Transverse colon (tissue), 4 donors: ENCODE measurements at regions not wholly inside any gene's neighbourhood (a gene's known extent, or its start where the extent isn't known, plus 50 kb on each side); places are given as distances from the start of the nearest gene placed in this dataset.

Source experiments
- DNase-seq: peaks from one replicate; pipeline ENCODE4 v3.0.0-alpha.2; 2019
- H3K27ac ChIP-seq, 4 donors: fragments of 200-600 bp; sonication (generic); 2 replicates each; pipeline ENCODE4 v1.5.1; 2016 to 2018; ENCODE audit warnings: inconsistent platforms in 4 of 4
- H3K27me3 ChIP-seq: fragments of 200-600 bp; sonication (generic); 2 replicates; pipeline ENCODE4 v1.5.1; 2017; ENCODE audit warnings: inconsistent platforms
- H3K36me3 ChIP-seq, 4 donors: fragments of 200-600 bp; sonication (generic); 2 replicates each; pipeline ENCODE4 v1.5.1; 2017 to 2019; ENCODE audit warnings: inconsistent platforms in 4 of 4
- H3K4me1 ChIP-seq, 4 donors: fragments of 200-600 bp; sonication (generic); 2 replicates each; pipeline ENCODE4 v1.5.1; 2017 to 2020; ENCODE audit warnings: inconsistent platforms in 4 of 4
- H3K4me3 ChIP-seq, 4 donors: fragments of 200-600 bp; sonication (generic); 1 replicate in 1 of 4; 2 replicates in 3 of 4; pipeline versions ENCODE4 v1.5.1 to v1.6.1; 2017 to 2019; ENCODE audit warnings: inconsistent platforms in 4 of 4
- H3K9me3 ChIP-seq, 2 donors: fragments of 200-600 bp; sonication (generic); 2 replicates each; pipeline ENCODE4 v1.5.1; 2017 to 2019; ENCODE audit warnings: inconsistent platforms in 2 of 2
- EP300 ChIP-seq: sonication (generic); formaldehyde crosslinking; IDR thresholded peaks from one replicate; pipeline ENCODE4 v1.6.1; 2017; ENCODE audit warnings: antibody characterized with exemption, low read depth
- POLR2A ChIP-seq: fragments of 450-650 bp; IDR thresholded peaks from one replicate; pipeline ENCODE4 v1.6.1; 2016; ENCODE audit warnings: antibody characterized with exemption, mild to moderate bottlenecking, moderate library complexity
- POLR2AphosphoS5 ChIP-seq, 3 donors: sonication (generic); formaldehyde crosslinking; IDR thresholded peaks; one replicate each; pipeline ENCODE4 v1.6.1; 2016; ENCODE audit warnings: antibody characterized with exemption in 3 of 3
- WGBS, 2 donors: methylation state at CpG; one replicate each; pipeline ENCODE4 v1.1.5; 2018; ENCODE audit warnings: low coverage in 1 of 2; 5-methylcytosine and 5-hydroxymethylcytosine counted together
- in situ Hi-C, 4 donors: fragments of 200-750 bp; cut with MboI; loops; one replicate each; pipeline versions ENCODE4 v1.15.0 to v1.15.1; 2017; ENCODE audit warnings: low sequenced_read_pairs in 3 of 4, low pct_ligation_motif_present in 1 of 4, low pct_unique_long_range_greater_than_20kb in 1 of 4
- intact Hi-C: fragments of 100-400 bp; cut with DNase I; formaldehyde crosslinking; loops from one replicate; pipeline ENCODE4 v1.15.1; 2023; ENCODE audit warnings: low total_unique reads
- TF ChIP-seq, protein P1 (sequence below), 5 experiments: fragments of 200-600 bp in 3 of 5; fragments of 450-650 bp in 2 of 5; sonication (generic) in 3 of 5; IDR thresholded peaks; 1 replicate in 2 of 5; 2 replicates in 3 of 5; pipeline ENCODE4 v1.5.1; 2016 to 2017; ENCODE audit warnings: antibody characterized with exemption in 5 of 5, inconsistent platforms in 3 of 5, mild to moderate bottlenecking in 2 of 5, moderate library complexity in 1 of 5

DNA sequence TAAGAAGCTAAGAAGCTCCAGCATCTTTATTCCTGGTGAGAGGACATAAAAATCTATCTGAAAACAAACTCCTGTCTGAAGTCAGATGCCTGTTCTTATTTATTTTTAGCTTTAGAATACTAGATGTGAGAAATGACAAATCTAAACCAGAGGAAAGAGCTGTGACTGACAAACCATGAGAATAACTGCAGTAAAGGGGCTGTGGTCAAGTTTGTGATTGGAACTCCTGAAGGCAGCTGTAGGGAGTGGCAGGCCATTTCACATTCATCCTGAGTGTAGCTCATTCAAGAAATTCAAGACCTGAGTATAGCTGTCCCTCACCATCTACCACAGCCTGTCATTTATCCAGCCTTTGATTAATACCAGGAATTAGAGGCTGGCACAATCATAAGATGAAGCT, 718.8 kb downstream of the BRINP1 start:
- Histone ChIP-seq H3K4me1 (no peaks in the 10 kb centered on the region), H3K36me3 (no peaks in the 10 kb centered on the region), H3K27ac (no peak overlapping the region), H3K9me3 (peaks cover 3 to 7% of the 10 kb centered on the region in 2 donors), H3K4me3 (no peak overlapping the region), H3K27me3 (no peaks in the 10 kb centered on the region)
- in situ Hi-C loops = no loop called here
- intact Hi-C loops = no loop called here
- TF ChIP-seq POLR2A (no peak), POLR2AphosphoS5 (IDR thresholded peaks at IDR 0.05) (no peak)
- TF ChIP-seq, protein P1, sequence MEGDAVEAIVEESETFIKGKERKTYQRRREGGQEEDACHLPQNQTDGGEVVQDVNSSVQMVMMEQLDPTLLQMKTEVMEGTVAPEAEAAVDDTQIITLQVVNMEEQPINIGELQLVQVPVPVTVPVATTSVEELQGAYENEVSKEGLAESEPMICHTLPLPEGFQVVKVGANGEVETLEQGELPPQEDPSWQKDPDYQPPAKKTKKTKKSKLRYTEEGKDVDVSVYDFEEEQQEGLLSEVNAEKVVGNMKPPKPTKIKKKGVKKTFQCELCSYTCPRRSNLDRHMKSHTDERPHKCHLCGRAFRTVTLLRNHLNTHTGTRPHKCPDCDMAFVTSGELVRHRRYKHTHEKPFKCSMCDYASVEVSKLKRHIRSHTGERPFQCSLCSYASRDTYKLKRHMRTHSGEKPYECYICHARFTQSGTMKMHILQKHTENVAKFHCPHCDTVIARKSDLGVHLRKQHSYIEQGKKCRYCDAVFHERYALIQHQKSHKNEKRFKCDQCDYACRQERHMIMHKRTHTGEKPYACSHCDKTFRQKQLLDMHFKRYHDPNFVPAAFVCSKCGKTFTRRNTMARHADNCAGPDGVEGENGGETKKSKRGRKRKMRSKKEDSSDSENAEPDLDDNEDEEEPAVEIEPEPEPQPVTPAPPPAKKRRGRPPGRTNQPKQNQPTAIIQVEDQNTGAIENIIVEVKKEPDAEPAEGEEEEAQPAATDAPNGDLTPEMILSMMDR (IDR thresholded peaks at IDR 0.05) = no peak
- DNase-seq = no peak

DNA sequence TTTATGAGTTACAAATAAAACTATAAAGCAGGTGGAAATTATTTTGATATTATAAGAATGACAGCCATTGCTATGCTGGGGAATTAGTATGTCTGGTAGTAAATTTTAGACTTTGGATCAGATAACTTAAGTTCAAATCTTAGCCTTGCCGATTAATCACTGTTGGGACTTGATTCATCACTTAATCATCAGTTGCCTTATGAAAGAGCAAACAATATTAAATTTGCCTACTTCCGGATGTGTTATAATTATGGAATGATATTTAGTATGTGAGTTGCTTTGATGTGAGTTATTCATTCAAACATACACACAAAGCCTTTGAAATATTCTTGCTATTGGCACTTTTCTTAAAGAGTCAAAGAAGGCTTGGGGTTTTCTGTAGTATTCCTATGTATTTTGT, 717.7 kb downstream of the BRINP1 start:
- Histone ChIP-seq H3K36me3 (no peaks in the 10 kb centered on the region), H3K9me3 (no peaks in the 10 kb centered on the region), H3K27me3 (no peaks in the 10 kb centered on the region), H3K4me3 (no peak overlapping the region), H3K4me1 (no peaks in the 10 kb centered on the region), H3K27ac (no peak overlapping the region)
- in situ Hi-C loops = no loop called here
- 59 to 64% methylated on average over 2 of the region's 2 CpGs for WGBS, 2 donors
- DNase-seq = no peak
- no peak for TF ChIP-seq POLR2A
- no peak for TF ChIP-seq POLR2AphosphoS5 (IDR thresholded peaks at IDR 0.05)
- no peak for TF ChIP-seq EP300
- TF ChIP-seq, protein P1 (IDR thresholded peaks at IDR 0.05) = no peak
- intact Hi-C loops = no loop called here

DNA sequence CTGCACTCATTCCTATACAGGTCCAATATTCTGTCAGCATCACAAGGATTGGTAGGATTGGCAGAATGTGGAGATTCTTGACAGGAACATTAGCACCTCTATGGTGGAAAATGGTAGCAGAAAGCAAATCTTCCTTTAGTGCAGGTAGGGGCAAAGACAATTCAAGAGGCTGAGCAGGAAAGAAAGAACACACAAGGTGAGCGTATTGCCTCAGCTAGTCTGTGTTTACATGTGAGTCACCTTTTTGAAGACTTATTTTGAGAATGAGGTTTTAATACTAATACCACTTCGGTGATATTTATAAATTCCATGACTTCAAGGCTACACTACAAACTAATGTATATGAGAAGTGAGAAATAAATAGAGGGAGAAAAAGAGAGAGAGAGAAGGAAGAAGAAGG, 717.0 kb downstream of the BRINP1 start:
- WGBS, 2 donors = 56 to 65% methylated on average over 2 of the region's 2 CpGs
- intact Hi-C loops = no loop called here
- Histone ChIP-seq H3K4me3 (no peak overlapping the region), H3K9me3 (no peaks in the 10 kb centered on the region), H3K36me3 (no peaks in the 10 kb centered on the region), H3K27me3 (no peaks in the 10 kb centered on the region), H3K27ac (no peak overlapping the region), H3K4me1 (no peaks in the 10 kb centered on the region)
- in situ Hi-C loops = no loop called here
- DNase-seq = no peak
- TF ChIP-seq POLR2AphosphoS5 (IDR thresholded peaks at IDR 0.05) (no peak), POLR2A (no peak), EP300 (no peak)
- TF ChIP-seq, protein P1 (IDR thresholded peaks at IDR 0.05) = no peak

DNA sequence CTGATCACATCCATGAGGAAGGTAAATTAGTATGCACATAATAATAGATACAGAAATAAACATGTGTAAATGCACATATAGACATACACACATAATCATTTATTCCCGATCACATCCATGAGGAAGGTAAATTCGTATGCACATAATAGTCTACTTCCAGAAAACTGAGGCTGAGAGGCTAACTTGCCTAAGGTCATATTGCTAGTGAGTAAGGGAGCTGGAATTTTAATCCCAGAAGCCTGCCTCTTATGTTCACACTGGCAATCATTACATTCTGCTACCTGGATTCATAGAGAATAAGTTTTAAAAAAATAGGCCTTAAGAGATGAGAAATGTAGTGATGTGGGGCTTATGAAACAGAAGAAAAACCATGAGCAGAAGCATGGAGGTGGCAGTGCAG, 716.3 kb downstream of the BRINP1 start:
- Histone ChIP-seq H3K4me1 (no peaks in the 10 kb centered on the region), H3K27me3 (no peaks in the 10 kb centered on the region), H3K27ac (no peak overlapping the region), H3K36me3 (no peaks in the 10 kb centered on the region), H3K9me3 (no peaks in the 10 kb centered on the region), H3K4me3 (no peak overlapping the region)
- intact Hi-C loops = no loop called here
- in situ Hi-C loops = no loop called here
- DNase-seq = no peak
- WGBS, 2 donors = 78 to 92% methylated on average over 2 of the region's 2 CpGs
- TF ChIP-seq, protein P1 (IDR thresholded peaks at IDR 0.05) = no peak
- no peak for TF ChIP-seq POLR2A
- TF ChIP-seq POLR2AphosphoS5 (IDR thresholded peaks at IDR 0.05) = no peak
- TF ChIP-seq EP300 = no peak
